LNCAP (cell line): ENCODE measurements at regions not wholly inside any gene's neighbourhood (a gene's known extent, or its start where the extent isn't known, plus 50 kb on each side); places are given as distances from the start of the nearest gene placed in this dataset.

ENCODE experiments used
- TF ChIP-seq, protein P1 (sequence below): fragments of 450-650 bp; IDR thresholded peaks from 2 replicates; pipeline ENCODE4 v1.5.1; 2017; ENCODE audit warnings: mild to moderate bottlenecking

DNA sequence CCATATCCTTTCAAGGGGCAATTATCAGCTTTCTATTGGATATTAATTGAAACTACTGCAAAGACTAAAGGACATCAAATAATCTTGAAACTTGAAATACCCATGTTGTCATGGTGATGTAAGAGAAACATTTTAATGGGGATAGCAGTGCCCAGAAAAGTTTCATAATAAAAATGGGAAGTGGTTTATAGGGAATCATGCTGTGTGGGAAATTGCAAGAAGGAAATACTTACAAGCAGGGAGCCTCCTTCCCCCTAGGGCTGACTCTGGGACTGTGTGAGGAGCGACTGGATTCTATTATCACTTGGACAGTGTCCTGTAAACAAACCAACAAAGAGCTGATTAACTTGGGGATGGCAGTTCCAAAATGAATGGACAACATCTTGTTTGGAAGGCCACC is 1393.1 kb upstream of the GOT2 start:
- TF ChIP-seq, protein P1, sequence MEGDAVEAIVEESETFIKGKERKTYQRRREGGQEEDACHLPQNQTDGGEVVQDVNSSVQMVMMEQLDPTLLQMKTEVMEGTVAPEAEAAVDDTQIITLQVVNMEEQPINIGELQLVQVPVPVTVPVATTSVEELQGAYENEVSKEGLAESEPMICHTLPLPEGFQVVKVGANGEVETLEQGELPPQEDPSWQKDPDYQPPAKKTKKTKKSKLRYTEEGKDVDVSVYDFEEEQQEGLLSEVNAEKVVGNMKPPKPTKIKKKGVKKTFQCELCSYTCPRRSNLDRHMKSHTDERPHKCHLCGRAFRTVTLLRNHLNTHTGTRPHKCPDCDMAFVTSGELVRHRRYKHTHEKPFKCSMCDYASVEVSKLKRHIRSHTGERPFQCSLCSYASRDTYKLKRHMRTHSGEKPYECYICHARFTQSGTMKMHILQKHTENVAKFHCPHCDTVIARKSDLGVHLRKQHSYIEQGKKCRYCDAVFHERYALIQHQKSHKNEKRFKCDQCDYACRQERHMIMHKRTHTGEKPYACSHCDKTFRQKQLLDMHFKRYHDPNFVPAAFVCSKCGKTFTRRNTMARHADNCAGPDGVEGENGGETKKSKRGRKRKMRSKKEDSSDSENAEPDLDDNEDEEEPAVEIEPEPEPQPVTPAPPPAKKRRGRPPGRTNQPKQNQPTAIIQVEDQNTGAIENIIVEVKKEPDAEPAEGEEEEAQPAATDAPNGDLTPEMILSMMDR: no peak

- TF ChIP-seq, protein P1: no peak
These were observed 1389.4 kb upstream of the GOT2 start for GRCh38 chr16:60123392-60124023.

- TF ChIP-seq, protein P1: no peak
These were observed 1386.5 kb upstream of the GOT2 start for GRCh38 chr16:60120586-60120985.

GRCh38 chr16:60110531-60110930 is 1376.4 kb upstream of the GOT2 start:
- TF ChIP-seq, protein P1: no peak

GRCh38 chr16:60107871-60108270 is 1373.8 kb upstream of the GOT2 start:
- TF ChIP-seq, protein P1: no peak

DNA sequence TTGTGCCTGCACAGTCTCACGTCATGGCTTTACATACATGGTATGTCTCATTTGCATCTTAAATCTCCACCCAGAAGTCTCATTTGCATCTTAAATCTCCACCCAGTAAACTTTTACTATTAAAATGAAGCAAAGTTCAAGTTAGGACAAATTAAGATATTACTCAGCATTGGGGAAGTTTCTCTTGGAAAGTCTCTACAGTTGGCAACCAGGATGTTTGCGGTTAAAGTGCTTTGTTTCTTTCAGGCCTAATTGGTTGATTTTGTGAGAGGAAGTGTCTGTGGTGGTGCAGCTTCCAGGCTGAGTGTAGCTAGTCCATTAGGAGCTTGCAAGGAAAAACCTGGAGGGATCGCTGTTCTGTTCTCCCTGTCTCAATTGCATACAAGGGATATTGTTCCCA is 1373.3 kb upstream of the GOT2 start:
- TF ChIP-seq, protein P1: no peak

- TF ChIP-seq, protein P1: no peak
These were observed 1366.3 kb upstream of the GOT2 start for GRCh38 chr16:60100371-60100770.

DNA sequence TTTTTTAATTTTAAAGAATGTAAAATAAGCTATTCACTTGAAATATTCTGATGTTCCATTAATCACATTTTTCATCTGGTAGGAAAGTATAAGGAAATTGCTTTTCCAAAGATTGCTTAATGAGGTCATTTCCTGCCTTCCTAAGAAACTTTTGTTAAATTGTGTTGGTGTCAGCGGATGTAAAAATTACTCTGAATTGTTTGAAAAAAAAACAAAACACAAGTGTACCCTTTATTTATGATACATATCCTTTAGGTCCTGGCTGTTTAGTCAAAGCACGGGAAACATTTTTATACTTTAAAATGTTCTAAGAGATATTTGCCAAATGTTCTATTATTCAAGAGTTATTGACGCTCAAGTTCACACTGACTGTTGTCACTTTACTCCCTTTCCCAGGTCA is 1357.4 kb upstream of the GOT2 start:
- TF ChIP-seq, protein P1: no peak
